Fibroblast of skin of back (primary cell): ENCODE measurements at regions not wholly inside any gene's neighbourhood (a gene's known extent, or its start where the extent isn't known, plus 50 kb on each side); places are given as distances from the start of the nearest gene placed in this dataset.

Experiments
- DNase-seq: peaks from one replicate; pipeline ENCODE4 v3.0.0-alpha.2; 2013

DNA sequence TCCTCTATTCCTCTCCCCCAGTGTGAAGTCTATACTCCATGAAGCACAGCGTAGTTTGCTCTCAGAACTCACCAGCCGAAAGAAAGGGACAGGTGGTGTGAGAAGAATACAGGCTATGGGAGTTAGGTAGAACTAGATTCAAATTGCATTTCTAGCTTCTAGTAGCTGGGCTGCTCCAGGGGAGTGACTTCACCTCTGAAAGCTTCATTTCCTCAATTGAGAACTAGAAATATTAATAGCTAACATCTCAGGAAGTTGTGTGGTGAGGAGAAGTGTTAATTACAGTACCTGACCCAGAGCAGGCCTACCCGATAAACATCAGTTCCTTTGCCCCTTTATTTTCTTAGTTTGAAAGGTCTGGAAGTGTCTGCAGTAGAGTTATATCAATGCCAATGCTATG, 484.7 kb upstream of the TENM4 start:
- no peak for DNase-seq

GRCh38 chr11:79922641-79923040, 481.8 kb upstream of the TENM4 start:
- DNase-seq: no peak

DNA sequence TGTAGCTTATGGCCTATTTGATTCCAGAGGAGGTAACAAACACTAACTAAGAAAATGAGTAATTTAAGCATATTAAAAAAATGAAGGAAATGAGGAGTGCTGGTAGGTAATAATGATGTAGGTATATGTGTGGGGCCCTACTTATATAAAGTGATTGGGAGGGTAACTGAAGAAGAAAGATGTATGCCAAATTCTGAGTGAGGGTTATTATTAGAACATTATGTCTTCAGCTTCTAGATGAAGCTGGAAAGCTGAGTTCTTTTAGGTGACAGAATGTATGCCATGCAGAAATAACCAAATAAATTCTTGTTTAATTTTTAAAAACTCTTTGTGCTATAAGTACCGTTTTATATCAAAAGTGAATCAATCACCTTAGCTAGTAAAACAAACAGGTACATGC, 479.6 kb upstream of the TENM4 start:
- DNase-seq: no peak

DNA sequence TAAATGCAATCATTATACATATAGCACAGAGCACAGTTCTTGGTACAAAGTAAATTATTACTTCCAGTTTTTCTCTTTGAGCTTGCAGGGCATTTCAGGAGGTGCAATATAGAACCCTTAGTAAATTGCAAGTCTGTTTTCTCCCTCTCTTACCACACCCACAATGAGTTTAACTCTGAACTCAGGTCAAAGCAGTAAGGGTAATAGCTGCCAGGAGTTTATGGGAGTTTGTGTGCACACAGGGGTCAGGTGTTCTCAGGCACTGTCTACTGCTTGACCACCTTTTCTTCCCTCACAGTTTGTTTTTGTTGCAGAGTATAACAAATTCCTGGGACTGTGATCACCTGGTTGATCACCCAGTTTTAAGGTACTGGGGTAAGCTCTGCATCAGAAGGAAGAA, 478.5 kb upstream of the TENM4 start:
- DNase-seq: no peak

GRCh38 chr11:79918846-79919245, 478.0 kb upstream of the TENM4 start:
- DNase-seq: no peak

DNA sequence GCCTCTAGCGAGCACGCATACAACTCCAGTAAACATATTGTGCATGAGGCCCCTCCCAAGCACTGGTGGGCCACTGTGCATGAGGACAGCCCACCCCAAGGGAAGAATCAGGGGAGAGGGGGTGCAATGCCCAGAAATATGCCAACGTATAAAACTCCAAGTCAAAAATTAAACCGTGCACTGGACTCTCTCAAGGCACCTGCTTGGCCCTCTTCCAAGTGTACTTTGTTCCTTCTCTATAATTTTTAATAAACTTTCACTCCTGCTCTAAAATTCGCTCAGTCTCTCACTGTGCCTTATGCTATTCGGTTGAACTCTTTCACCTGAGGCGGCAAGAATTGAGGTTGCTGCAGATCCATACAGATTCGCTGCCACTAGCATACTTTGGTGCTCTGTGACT, 465.3 kb upstream of the TENM4 start:
- no peak for DNase-seq

GRCh38 chr11:79902493-79902892, 461.7 kb upstream of the TENM4 start:
- DNase-seq: peak; percentile 77

DNA sequence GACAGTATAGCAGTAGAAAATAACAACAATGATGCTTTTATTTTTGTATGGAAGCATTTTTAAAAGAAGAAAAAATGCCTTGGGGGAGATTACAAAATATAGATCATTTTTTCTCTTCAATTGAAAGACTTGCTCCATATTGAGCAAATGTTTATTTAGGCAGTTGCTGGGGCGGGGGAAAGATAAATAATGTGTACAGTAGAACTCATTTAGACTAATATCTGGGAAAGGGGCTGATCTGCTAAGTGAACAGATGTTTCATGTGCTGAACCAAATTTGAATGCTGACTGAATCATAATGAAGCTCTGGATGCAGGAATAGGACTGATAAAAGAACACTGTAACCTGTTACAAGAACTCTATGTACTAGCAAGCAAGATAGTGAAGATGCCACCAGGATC, 457.1 kb upstream of the TENM4 start:
- no peak for DNase-seq

DNA sequence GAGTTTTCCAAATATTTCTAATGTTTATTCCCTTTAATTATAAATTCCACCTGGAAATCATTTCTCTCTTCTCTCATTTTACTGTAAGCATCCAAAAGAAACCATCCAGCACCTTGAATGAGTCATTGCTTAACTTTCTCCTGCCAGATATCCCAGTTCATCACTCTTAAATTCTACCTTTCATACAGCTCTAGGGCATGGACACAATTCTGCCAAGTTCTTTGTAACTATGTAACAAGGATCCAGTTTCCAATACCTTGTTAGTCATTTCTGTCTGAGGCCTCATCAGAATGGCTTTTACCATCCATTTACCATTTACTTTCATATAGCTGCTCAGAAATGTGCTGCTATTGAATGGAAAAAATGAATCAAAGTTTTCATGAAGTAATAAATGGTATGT, 455.4 kb upstream of the TENM4 start:
- DNase-seq: no peak

- DNase-seq: no peak
Measured at GRCh38 chr11:79894111-79894510, 453.3 kb upstream of the TENM4 start.

- no peak for DNase-seq
Measured at GRCh38 chr11:79890272-79890671, 449.4 kb upstream of the TENM4 start.

GRCh38 chr11:79864882-79865281, 424.1 kb upstream of the TENM4 start:
- DNase-seq: peak; percentile 48

DNA sequence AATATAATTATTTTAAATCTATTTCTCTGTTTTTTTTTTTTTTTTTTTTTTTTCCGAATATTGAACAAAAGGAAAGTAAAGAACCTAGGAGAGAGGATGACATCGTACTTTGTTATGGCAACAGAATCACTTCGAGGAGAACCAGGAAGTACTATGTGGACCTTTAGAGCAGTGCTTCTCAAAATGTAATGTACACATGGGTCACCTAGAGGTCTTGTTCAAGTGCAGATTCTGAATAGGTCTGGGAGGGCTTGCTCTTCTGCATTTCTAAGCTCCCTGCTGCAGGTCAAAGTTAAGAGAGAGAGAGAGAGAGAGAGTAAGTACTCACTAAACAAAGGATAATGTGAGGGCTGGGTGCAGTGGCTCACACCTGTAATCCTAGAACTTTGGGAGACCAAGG, 419.5 kb upstream of the TENM4 start:
- DNase-seq: no peak

- DNase-seq: no peak
Measured at GRCh38 chr11:79857377-79858214, 416.8 kb upstream of the TENM4 start.

- no peak for DNase-seq
Measured at GRCh38 chr11:79852176-79852575, 411.3 kb upstream of the TENM4 start.

DNA sequence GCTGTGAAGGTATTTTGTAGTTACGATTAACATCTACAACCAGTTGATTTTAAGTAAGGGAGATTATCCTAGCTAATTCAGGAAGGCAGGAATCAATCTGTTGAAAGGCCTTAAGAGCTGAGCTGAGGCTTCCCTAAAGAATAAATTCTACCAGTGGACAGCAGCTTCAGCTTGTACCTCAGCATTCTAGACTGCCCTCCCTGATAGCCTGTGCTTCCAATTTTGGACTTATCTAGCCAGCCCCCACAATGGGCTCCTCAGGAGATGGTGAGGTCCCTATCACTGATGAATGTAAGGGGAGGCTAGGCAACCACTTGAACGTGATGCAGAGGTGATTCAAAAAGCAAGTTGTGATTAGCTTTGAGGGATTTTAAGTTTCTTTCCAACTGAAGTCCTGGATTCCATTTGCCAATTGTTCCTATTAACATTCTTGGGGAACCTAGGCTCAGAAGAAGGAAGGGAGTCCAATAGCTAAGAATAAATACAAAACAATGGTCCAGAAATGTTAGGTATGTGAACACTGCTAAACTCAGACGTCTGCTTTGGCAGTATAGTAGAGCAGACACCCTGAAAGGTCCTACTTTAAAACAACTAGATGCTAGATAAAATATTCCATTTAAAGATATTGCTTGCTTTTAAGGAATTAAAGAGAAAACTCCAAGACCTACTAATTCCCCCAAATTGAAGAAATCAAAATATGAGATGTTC, 404.3 kb upstream of the TENM4 start:
- DNase-seq: peak; percentile 4

DNA sequence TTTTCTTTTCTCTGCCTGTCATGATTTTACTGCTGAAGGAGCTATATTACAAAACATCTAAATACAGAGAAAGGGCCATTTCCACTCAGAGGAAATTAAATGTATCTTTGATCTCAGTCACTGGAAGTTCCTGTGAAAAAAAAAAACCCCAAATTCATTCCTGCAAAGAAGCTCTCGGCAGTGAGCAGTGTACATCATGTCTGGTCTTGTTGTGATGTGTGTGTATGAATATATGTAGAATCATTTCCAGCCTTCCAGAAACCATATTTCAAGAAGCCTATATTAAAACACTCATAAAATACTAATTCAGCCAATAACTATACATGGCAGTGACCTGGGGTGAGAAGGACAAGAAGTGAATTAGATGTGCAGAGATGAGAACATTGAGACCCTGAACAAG, 393.2 kb upstream of the TENM4 start:
- no peak for DNase-seq

DNA sequence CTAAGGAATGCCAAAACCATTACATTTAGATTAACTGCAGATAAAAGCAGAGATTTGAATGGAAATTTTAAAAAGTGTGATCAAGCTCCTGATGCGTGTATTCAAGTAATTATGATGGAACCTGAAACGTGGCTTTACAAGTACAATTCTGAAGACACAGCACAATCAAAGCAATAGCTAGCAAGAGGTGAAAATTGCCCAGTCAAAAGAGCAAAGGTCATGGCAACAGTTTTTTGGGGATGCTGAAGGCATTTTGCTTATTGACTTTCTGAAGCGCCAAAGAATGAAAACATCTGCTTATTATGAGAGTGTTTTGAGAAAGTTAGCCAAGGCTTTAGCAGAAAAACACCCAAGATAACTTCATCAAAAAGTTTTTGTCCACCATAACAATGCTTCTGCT, 389.6 kb upstream of the TENM4 start:
- DNase-seq: no peak

GRCh38 chr11:79829891-79830290, 389.1 kb upstream of the TENM4 start:
- no peak for DNase-seq

DNA sequence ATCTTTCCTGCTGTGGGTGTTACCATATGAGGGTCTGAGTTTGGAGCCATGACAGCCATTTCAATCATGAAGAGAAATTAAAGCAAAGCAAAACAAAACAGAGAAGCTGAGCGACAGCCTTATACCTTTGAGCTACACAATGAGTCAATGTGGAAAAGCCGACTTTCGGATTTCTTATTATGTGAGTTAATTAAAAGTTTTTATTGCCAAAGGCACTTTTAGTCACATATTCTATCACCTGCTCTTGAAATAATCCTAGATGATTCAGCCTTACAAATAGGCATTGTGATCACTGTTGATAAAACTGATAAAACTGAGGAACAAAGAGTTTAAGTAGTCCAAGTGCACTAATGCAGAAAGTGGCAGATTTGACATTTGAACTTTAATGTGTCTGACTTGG, 381.9 kb upstream of the TENM4 start:
- no peak for DNase-seq

GRCh38 chr11:79813551-79813950, 372.7 kb upstream of the TENM4 start:
- no peak for DNase-seq

- no peak for DNase-seq
Measured at GRCh38 chr11:79809487-79809886, 368.7 kb upstream of the TENM4 start.

GRCh38 chr11:79807506-79807905, 366.7 kb upstream of the TENM4 start:
- no peak for DNase-seq

- DNase-seq: no peak
Measured at GRCh38 chr11:79796704-79797103, 355.9 kb upstream of the TENM4 start.
